ENCODE measurements at regions not wholly inside any gene's neighbourhood (a gene's known extent, or its start where the extent isn't known, plus 50 kb on each side); places are given as distances from the start of the nearest gene placed in this dataset.

DNA sequence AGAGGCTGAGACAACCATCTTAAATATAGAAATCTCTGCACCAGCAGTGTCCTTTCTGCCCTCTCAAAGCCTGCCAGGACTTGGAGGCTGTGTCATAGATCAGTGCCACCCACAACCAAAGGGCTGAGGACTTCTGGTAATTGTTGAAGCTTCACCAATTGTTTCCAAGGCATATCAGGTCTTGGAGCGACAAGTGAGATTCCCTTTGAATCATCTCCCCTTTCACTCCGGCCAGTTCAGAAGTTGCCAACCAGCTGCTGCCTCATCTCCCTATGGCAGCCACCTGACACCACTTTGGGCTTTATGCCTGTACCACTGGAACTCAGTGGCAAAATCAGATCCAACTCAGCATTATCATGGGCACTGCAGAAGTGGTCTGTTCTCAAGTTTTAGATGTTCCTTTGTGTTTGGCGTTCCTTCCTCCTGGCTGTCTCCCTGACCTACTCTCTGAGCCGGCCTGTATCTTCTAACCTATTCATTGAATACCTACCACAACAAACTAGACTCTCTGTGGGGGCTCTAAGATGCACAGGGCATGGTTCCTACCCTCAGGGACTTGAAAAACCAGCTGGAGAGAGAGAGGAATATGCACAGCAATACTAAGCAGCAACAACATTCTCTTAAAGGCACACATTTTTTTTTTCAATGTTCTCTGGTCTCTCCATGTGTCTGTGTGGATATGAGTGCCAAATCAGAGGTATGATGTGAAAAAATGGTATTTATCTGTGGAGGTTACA, 90.8 kb upstream of the PFN2 start:
- TF ChIP-seq, protein P1, sequence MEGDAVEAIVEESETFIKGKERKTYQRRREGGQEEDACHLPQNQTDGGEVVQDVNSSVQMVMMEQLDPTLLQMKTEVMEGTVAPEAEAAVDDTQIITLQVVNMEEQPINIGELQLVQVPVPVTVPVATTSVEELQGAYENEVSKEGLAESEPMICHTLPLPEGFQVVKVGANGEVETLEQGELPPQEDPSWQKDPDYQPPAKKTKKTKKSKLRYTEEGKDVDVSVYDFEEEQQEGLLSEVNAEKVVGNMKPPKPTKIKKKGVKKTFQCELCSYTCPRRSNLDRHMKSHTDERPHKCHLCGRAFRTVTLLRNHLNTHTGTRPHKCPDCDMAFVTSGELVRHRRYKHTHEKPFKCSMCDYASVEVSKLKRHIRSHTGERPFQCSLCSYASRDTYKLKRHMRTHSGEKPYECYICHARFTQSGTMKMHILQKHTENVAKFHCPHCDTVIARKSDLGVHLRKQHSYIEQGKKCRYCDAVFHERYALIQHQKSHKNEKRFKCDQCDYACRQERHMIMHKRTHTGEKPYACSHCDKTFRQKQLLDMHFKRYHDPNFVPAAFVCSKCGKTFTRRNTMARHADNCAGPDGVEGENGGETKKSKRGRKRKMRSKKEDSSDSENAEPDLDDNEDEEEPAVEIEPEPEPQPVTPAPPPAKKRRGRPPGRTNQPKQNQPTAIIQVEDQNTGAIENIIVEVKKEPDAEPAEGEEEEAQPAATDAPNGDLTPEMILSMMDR (IDR thresholded peaks at IDR 0.05; ENCODE audit: poor library complexity): no peak
- no peak for TF ChIP-seq EZH2phosphoT487 (IDR thresholded peaks at IDR 0.05; ENCODE audit: low read depth, severe bottlenecking, unreplicated experiment)
- TF ChIP-seq EZH2 (IDR thresholded peaks at IDR 0.05; ENCODE audit: borderline replicate concordance): no peak

Data from hepatocyte (in vitro differentiated cells).